HG02870 (cell line): ENCODE measurements at regions not wholly inside any gene's neighbourhood (a gene's known extent, or its start where the extent isn't known, plus 50 kb on each side); places are given as distances from the start of the nearest gene placed in this dataset.
"Not testable (repeated sequence)": the region's sequence is repeated elsewhere in the genome, so short reads cannot be mapped to it uniquely, and the experiment has no call there.

Source experiments
- ATAC-seq: cut with Tn5 transposase; IDR thresholded peaks from one replicate; pipeline ENCODE4 v1.9.1; 2021; ENCODE audit warnings: mild to moderate bottlenecking, moderate library complexity; ENCODE audit not compliant: unreplicated experiment

DNA sequence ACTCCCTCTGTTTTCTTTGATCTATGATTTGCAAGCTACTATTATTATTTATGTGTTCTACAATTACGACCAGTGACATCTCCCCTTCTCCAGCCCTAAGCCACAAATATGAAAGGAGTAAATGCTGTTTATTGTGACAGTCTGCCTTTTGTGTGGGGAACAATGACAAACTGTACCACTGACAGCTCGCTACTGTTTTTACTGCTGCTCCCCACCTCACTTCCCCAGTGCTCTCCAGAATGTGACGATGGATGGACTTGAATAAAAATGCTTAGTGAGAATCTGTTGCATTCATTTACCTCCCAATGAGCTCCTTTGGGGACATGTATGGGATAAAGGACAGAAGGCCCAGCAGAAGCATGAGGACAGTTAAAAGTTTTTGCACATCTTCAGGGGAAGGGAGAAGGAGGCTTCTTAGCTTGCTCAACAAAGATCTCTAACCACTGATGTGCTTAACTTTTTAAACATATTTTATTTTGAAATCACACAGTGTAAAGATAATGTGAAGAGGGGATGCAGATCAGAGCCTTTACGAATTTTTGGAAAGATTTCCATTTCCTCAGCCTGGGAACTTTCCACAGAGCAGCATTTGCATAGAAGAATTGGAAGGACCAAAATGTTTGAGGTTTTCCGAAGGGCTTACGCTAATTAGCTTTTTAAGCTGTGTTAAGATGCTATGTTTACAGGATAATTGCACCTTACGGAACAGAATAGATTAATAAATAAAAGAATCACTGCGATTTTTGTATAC is 485.1 kb upstream of the TENM3 start:
- ATAC-seq: no peak

DNA sequence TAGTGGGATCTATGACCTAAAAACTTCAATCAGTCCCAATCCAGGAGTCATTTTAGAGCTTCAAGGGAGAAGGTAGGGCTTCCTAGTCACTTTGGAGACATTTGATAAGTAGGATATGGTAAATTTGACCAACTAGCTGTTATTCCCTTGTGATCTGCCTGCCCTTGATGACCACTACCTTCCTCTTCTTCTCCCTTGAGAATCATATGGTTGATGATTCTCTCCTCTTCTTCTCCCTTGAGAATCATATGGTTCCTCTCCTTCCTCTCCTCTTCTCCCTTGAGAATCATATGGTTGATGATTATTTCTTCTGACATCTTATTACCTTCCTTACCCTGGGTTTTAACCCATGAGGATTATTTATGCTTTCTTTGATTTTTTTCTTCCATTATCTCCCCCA is 482.6 kb upstream of the TENM3 start:
- no peak for ATAC-seq

DNA sequence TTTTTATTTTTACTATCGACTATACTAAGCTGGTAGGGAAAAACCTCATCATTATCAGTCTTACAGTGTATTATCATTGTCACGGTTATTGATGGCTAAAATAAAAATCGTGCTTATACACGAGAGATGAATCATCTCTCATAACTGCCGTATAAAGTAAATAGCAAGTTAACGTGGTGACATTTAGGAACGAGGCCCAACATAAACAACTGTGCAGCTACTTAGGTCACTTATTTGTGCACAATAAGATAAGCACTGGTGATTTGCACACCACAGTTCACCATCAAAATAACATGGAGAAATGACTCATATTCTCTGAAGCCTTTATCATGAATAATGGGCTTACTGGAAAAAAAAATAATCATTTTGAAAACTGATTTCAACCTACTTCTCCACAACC is 482.0 kb upstream of the TENM3 start:
- no peak for ATAC-seq

DNA sequence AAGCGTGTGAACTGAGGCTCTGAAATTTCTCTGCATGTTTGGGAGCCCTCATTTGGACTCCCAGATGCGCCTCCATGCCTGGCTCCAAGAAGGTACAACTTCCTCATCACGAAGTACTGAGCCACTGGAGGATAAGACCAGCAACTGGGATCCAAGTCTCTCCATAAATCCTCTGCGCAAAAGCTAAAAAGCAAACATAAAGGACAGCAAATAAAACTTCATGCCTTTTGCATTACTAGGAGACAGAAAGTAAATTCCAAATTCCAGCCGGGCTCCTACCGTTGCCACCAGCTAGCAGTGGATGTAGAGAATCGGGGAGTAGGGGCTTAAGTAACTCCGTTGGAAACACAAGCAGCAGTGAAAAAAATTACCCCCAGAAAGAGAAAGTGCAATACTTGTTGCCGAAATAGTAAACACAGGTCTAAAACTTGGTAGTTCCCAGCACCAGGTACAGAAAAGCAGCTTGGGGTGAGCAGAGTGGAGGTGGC is 477.1 kb upstream of the TENM3 start:
- ATAC-seq: no peak

DNA sequence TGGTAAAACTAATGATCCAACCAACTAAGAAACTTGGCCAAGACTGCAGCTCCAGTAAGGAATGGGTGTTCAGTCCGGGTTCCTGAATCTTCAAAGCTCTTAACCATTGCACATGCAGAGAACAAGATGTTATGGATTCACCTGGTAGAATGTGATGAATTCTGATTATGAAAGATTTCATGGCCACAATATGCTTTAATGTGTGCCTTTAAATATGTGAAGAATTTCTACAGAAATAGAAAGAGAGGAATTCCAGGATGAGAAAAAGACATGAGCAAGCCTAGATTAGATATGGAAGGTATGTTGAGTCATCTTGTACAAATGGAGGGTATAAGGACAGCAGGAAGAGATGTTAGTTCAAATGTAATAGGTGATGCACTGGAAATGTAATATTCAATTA is 472.2 kb upstream of the TENM3 start:
- no peak for ATAC-seq

DNA sequence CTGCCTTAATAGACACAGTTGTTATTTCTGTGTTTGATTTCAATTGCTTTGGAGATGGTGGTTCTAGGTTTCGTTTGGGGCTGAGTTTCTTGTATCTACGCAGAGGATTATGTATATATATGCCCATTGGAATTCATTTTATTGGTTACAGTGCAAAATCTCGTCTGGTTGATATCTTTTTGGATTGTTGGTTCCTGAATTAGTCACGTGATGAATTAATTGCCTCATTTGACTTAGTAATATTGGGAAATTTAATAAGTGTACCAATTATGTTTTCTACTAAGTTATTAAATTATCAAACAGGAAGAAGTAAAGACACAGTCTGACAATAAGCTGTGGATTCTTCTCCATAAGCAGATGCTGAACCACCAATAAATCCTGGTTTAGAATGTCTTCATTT is 467.9 kb upstream of the TENM3 start:
- ATAC-seq: no peak

DNA sequence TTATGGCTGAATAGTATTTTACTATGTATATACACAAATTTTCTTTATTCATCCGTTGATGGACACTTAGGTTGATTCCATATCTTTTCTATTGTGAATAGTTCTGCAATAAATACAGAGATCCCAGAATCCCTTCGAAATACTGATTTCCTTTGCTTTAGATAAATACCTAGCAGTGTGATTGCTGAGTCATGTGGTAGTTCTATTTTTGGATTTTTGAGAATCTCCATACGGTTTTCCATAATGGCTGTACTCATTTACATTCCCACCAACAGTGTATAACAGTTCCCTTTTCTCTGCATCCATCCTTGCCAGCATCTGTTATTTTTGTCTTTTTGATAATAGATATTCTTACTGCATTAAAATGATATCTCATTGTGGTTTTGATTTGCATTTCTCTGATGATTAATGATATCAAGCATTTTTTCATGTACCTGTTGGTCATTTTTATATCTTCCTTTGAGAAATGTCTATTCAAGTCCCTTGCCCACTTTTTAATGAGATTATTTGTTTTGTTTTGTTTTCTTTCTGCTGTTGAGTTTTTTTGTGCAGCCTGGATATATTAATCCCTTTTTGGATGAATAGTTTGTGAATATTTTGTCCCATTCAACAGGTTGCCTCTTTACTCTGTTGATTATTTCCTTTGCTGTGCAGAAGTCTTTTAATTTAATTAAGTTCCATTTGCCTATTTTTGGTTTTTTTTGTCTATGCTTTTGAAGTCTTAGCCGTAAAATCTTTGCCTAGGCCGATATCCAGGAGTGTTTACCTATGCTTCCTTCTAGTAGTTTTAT is 466.7 kb upstream of the TENM3 start:
- ATAC-seq: no peak

DNA sequence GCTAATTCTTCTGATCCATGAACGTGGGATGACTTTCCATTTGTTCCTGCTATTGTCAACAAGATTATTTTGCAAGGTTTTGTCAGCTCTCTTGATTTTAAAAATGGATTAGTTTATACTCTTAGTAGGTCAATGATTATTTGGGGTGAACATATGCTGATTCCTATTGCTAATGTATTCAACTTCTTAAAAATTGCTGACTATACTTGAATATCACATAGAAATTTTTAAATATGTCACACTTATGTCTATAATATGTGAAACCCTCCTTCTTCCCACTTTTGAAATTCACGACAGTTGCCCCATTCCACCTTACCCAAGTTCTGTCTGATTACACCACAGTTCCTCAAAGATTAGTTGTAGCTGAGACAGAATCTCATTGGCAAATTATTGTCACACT is 465.7 kb upstream of the TENM3 start:
- no peak for ATAC-seq

DNA sequence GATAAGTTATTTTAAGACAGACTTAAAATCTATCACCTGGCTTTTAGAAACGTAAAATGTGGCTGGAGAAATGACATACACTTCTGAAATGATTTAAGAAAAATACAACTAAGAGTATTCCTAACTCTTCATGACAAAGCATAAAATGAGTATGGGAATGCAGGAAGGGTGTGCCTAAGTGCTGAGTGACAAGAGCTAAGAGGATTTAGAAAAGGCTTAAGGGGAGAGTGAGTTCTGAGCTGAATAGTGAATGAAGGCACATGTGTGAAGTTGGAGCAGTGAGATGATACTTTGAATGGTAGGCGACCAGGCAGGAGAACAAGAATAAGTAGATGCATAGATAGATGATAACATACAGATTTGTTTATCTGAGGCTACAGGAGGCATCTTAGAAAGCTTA is 458.3 kb upstream of the TENM3 start:
- ATAC-seq: no peak

DNA sequence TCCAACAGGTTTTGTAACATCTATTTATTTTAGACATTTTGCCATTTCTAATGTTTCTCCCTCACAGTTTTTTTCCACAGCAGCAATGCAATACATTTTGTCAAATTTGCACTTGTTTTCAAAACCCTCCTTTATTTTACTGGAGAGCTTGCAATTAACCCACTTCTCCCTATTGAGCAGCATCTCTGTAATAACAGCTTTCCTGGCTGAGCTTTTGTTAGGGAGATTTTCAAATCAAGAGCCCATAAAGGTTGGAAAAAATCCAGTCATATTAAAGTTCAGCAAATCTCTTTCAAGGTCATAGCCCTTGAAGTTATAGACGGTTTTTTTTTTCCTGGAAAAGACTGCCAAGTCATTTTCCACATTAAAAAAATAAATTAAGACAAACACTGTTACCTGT is 450.6 kb upstream of the TENM3 start:
- ATAC-seq: no peak

DNA sequence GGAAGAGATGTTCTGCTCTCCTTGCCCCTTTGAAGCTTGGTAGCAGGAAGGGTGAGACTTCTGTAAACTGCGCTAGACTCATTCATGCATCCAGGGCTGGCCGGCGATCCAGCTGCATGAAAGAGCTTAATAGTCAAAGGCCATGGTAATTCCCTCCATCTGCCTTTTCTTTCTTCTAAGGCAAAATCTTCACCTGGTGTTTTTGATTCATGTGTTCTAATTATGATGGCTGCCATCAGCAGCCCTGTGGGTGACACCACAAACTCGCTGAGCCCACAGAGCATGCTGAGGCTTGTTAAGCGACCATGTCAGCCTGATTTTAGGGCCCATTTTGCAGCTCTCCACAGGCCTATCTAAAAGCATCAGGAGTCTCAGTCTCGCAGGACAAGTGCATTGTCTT is 450.1 kb upstream of the TENM3 start:
- ATAC-seq: no peak

DNA sequence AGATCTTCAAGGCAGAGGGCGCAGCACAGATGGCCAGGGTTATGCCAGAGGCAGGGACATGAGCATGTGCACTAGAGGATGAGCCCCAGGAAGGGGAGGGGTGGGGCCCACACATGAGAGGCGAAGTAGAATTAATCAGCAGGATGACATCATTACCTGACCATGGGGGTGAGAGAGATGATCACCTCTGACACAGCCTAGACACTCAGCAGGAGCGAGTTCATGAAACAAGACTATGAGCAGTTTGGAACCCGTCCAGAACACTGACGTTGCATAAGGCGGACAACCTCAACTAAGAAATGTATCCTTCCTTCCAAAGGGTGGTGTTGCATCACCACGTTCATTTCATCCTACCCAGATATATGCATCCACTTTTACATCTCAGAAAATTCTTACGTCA is 446.7 kb upstream of the TENM3 start:
- no peak for ATAC-seq

DNA sequence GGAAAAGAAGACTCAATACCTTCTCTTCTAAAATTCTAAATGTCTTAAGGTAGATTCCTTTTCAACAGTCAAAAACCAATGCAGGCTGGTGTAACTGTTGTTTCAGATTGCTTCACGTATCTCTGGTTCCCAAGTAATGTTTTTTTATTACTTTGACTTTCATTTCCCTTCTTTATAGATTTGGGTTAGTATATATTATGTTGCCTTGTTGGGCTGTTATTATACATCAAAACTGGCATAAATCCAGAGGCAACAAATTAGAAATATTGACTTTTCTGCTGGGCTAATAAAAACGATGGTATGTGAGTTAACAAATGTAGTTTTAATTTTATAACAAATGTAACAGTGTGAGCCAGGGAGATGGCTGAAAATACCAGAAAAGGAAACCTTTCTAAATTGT is 444.7 kb upstream of the TENM3 start:
- ATAC-seq: no peak

DNA sequence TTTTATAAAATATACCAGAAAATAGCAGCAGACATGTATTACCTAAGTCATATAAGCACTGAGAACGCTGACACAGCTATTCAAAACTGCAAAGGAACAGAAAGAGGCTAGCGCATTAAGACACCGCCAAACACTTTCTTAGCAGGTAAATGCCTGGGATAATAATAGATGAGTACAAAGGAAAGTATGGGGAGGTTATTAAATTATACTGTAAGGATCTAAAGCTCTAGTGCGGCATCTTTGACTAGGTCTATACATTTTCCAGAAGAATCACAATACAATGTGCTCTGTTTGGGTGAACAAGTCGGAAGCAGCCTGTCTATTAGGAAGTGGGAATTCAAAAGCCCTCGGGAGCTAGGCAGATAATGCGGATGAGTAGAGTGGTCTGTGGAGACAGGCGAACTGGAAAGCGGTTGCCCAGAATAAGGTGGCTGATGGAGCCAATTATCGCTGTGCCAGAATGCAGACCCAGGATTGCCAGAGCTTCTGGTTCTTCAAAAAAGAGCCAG is 443.6 kb upstream of the TENM3 start:
- no peak for ATAC-seq

DNA sequence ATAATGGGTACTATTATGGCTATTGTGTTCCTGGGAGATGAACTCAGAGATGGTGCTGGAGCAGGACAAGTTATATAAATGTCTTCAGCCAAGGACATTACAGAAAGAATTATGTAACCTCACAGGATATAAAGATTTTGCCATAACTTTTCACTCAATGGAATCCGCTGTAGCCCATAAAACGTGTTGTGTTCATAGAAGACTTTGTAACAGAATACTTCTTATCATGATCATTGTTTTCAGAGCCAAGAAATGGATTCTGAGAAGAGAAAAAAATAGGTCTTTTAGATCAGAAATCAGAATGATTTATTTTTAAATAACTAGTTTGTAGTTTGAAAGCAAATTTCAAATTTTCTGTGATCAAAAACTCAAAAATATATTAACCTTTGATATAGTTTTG is 441.0 kb upstream of the TENM3 start:
- ATAC-seq: no peak

DNA sequence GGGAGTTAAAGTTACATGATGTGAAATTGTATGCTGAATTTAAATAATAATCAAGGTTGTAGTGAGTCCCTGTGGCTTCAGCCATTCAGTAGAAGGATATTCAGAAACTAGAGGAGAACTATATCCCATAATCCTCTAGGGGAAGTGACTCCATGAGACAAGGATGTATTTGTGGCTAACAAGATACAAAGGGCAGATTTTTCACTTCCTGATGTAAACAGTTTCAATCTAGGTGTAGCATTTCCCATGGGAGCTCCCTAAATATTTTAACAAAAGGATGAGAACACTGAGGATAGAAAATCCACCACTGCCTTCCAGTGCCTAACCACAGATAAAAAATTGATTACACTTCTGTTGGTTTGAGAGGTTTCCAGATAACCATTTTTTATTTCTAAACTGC is 435.4 kb upstream of the TENM3 start:
- ATAC-seq: no peak

DNA sequence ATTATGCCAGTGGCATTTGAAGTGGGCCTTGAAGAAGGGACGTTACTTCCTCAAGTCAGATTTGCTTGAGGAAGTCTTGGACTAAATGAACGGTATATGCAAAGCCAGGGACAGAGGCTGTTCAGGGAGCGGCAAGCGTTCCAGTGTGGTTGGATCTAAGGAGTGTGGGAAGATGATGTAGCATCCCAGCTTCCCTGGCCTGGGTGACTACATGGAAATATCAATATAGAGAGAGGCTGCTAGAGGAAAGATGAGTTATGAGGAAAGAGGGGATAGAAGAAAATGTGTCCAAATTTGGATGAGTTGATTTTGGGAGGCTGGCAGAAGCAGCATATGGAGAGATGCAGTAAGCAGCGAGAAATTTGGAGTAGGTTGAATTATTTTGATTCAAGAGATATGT is 432.5 kb upstream of the TENM3 start:
- no peak for ATAC-seq

DNA sequence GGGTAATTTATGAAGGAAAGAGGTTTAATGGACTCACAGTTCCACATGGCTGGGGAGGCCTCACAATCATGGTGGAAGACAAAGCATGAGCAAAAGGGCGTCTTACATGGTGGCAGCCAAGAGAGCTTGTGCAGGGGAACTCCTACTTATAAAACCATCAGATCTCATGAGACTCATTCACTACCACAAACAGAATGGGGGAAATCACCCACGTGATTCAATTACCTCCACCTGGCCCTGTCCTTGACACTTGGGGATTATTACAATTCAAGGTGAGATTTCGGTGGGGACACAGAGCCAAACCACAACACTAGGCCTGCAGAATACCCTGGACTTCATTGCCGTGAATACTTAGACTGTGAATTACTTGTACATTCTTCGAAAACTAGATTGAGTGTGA is 431.7 kb upstream of the TENM3 start:
- not testable (repeated sequence) for ATAC-seq

DNA sequence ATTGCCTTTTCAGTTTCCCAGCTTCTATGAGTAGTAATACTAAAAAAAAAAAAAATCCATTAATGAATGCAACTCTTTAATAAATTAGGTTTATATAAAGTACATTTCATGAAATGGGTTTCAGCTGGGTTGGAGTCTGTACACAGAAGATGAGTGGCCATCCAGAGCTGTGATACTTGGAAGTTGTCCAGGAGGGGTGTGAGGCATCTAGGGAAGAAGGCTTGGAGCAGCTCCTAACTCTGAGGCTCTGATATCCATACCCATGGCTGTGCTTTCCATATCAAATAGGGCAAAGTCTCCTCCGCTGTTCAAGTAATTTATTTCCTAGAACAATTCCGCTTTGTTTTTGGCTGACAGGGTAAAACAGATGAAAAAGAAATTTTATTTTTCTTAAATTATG is 423.3 kb upstream of the TENM3 start:
- no peak for ATAC-seq

DNA sequence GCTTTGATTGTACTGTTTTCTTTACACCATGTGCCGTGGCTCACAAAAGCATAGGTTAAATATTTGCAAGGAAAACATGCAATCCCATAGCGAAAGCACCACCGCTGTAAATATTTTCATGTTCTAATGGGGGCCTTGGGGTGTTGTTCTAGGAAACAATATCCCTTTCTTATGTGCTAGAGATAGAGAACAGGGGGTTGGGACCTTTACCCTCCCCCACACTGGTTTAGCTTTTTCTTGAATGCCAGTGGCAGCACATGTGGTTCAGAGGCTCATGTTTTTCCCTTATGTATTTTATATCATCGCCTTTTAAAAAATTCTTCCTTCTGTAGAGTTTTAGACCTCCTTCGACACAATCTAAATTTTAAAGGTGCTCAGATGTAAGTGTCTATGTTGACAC is 422.6 kb upstream of the TENM3 start:
- no peak for ATAC-seq

DNA sequence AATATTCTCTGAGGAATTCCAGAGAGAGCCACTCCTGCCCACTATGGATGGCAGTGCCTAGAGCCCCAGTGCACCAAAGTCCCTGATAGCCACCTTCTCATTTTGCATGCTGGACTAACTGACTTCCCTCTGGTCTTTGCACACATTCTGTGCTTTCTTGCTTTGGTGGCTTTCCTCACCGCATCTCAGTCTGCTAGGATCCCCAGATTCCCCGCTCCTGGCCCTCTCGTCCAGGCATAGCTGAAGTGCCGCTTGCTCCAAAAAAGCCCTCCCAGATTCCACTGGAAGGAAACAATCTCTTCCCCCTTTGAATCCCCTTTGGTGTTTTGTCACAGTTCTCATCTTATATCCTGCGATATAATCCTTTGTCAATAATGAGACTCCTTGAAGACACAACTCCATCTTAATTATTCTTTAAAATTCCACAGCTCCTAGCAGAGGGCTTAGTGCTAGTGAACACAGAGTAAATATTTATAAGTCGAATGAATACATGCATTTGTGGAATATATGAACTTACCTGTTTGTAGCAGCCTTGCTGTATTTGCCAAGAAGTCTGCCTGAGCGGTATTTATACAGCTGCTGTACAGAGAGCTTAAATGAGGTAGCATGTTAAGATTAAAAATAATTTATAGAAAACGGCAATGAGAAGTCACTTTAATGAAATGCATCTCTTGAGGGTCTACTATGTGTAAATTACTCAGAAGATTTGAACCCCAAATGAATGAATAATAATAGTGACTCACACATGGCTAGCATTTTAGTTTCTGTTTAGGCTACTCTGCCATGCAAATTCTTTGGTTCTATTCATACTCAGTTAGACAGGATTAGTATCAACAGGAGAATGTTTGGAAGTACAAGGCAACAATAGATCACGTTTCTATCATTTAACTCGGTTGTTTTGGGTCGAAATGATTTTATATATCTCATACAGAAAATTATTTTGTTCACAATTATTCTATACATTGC is 421.9 kb upstream of the TENM3 start:
- no peak for ATAC-seq
